Type B pancreatic cell (in vitro differentiated cells): ENCODE measurements at regions not wholly inside any gene's neighbourhood (a gene's known extent, or its start where the extent isn't known, plus 50 kb on each side); places are given as distances from the start of the nearest gene placed in this dataset.

Experiments
- DNase-seq: peaks from one replicate; pipeline ENCODE4 v3.0.0; 2021; ENCODE audit warnings: mixed read lengths; ENCODE audit not compliant: unreplicated experiment; ENCODE audit errors: extremely low spot score
- H3K27ac Mint-ChIP-seq: 2 replicates; pipeline ENCODE4 v1.8.0; 2021; ENCODE audit warnings: mild to moderate bottlenecking, mixed read lengths
- H3K27me3 Mint-ChIP-seq: 2 replicates; pipeline ENCODE4 v1.8.0; 2021; ENCODE audit warnings: mixed read lengths
- H3K36me3 Mint-ChIP-seq: 2 replicates; pipeline ENCODE4 v1.8.0; 2021; ENCODE audit warnings: mixed read lengths
- H3K4me1 Mint-ChIP-seq: one replicate; pipeline ENCODE4 v1.8.0; 2021; ENCODE audit warnings: mixed read lengths; ENCODE audit not compliant: unreplicated experiment
- H3K4me3 Mint-ChIP-seq: 2 replicates; pipeline ENCODE4 v1.8.0; 2021; ENCODE audit warnings: mild to moderate bottlenecking, mixed read lengths
- H3K9me3 Mint-ChIP-seq: 2 replicates; pipeline ENCODE4 v1.8.0; 2021; ENCODE audit warnings: mixed read lengths
- TF ChIP-seq, protein P1 (sequence below): fragments of 200-600 bp; sonication (generic); conservative IDR thresholded peaks from 2 replicates; pipeline ENCODE4 v1.5.0; 2021; ENCODE audit warnings: antibody characterized with exemption, mild to moderate bottlenecking

DNA sequence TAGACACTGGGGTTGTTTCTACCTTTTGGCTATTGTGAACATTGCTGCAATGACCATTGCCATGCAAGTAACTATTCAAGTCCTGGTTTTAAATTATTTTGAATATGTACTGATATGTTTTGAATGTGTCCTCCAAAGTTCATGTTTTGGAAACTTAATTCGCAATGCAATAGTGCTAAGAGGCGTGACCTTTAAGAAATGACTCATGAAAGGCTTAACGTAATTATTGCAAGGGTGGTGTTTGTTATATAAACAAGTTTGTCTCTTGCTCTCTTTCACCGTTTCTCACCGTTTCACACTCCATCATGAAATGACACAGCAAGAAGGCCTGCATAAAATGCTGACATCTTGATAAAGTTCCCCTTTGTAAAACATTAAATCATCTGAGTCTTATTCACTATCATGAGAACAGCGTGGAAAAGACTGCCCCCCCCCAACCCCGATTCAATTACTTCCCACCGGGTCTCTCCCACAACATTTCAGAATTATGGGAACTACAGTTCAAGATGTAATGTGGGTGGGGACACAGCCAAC lies 506.9 kb upstream of the FAM47C start:
- Mint-ChIP-seq H3K4me1 (no peaks in the 10 kb centered on the region), H3K36me3 (no peaks in the 10 kb centered on the region), H3K27ac (no peak overlapping the region), H3K27me3 (no peaks in the 10 kb centered on the region), H3K9me3 (peaks cover 4% of the 10 kb centered on the region), H3K4me3 (no peak overlapping the region)
- DNase-seq: no peak
- TF ChIP-seq, protein P1, sequence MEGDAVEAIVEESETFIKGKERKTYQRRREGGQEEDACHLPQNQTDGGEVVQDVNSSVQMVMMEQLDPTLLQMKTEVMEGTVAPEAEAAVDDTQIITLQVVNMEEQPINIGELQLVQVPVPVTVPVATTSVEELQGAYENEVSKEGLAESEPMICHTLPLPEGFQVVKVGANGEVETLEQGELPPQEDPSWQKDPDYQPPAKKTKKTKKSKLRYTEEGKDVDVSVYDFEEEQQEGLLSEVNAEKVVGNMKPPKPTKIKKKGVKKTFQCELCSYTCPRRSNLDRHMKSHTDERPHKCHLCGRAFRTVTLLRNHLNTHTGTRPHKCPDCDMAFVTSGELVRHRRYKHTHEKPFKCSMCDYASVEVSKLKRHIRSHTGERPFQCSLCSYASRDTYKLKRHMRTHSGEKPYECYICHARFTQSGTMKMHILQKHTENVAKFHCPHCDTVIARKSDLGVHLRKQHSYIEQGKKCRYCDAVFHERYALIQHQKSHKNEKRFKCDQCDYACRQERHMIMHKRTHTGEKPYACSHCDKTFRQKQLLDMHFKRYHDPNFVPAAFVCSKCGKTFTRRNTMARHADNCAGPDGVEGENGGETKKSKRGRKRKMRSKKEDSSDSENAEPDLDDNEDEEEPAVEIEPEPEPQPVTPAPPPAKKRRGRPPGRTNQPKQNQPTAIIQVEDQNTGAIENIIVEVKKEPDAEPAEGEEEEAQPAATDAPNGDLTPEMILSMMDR: no peak

DNA sequence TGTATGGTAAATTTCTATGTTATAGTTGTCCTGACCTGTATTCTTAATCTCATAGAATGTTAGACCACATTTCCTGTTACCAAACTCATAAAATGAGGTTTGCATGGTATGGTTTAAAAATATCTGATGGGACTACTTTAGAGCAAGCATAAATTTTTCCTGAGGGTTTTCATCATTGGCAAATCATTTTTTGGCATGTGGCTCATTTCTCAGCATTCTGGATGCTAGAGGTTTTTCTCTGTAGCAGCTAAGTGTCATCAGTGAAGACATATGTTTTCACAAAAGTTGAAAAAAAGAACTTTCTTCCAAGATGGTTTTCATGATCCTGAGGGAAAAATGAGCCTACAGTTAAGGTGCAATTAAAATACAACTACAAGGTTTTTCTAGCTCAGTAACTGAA lies 503.5 kb upstream of the FAM47C start:
- no peak overlapping the region for H3K4me3 Mint-ChIP-seq
- TF ChIP-seq, protein P1: no peak
- H3K9me3 Mint-ChIP-seq: peaks cover 20% of the 10 kb centered on the region
- DNase-seq: no peak
- H3K4me1 Mint-ChIP-seq: no peaks in the 10 kb centered on the region
- H3K27me3 Mint-ChIP-seq: no peaks in the 10 kb centered on the region
- no peaks in the 10 kb centered on the region for H3K36me3 Mint-ChIP-seq
- H3K27ac Mint-ChIP-seq: no peak overlapping the region

DNA sequence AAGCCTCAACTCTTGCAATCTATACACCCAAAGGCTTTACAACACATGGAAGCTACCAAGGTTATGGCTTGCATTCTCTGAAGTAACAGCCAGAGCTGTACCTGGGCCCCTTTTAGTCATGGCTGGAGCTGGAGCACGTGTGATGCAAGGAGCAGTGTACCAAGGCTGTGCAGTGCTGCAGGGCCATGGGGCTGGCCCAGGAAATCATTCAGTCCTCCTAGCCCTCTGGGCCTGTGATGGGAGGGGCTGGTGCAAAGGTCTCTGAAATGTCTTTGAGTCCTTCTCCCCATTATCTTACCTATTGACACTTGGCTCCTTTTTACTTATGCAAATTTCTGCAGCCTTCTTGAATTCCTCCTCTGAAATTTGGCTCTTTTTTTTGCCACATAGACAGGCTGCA lies 500.1 kb upstream of the FAM47C start:
- Mint-ChIP-seq H3K36me3 (no peaks in the 10 kb centered on the region), H3K27ac (no peak overlapping the region), H3K4me3 (no peak overlapping the region), H3K9me3 (peaks cover 18% of the 10 kb centered on the region), H3K27me3 (no peaks in the 10 kb centered on the region), H3K4me1 (no peaks in the 10 kb centered on the region)
- TF ChIP-seq, protein P1: no peak
- no peak for DNase-seq

DNA sequence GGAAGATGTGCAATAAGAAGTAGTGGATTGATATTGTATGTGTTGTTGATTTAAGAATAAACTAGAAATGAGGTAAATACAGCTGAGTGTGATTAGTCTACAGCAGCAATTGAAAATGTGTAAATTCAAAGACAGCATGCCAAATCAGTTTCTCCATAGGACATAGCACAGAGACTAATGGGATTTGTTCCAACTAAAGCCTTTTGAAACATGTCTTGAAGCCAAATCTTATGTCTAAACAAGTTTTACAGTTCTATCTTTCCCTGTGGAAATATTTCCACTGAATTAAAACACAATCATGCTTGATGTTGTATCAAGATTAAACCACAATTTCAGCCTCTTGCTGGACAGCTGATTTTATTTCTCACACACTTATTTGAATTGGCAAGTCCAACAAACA lies 497.4 kb upstream of the FAM47C start:
- H3K9me3 Mint-ChIP-seq: peaks cover 22% of the 10 kb centered on the region
- DNase-seq: no peak
- no peak overlapping the region for H3K27ac Mint-ChIP-seq
- TF ChIP-seq, protein P1: no peak
- no peaks in the 10 kb centered on the region for H3K27me3 Mint-ChIP-seq
- H3K4me3 Mint-ChIP-seq: no peak overlapping the region
- no peaks in the 10 kb centered on the region for H3K36me3 Mint-ChIP-seq
- no peaks in the 10 kb centered on the region for H3K4me1 Mint-ChIP-seq

DNA sequence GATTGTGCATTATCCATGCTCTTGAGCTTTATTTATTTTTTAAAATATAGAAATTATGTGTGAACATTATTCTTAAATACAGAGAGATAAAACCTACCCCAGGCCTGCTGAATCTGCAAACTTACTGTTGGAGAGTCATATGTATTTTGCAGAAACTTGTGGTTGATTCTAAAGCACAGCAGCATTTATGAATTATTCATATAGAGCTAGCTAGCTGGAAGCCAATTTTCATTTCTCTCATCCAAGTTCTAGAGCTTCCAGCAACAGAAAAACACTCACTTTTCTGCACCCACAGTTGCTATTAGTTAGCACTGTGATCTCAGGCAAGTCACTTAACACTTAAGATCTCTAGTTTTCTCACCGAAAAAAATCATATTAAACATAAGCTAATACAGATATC lies 479.5 kb upstream of the FAM47C start:
- Mint-ChIP-seq H3K4me3 (no peak overlapping the region), H3K4me1 (no peaks in the 10 kb centered on the region), H3K27ac (no peak overlapping the region), H3K9me3 (no peaks in the 10 kb centered on the region), H3K36me3 (no peaks in the 10 kb centered on the region), H3K27me3 (no peaks in the 10 kb centered on the region)
- no peak for DNase-seq
- TF ChIP-seq, protein P1: no peak

DNA sequence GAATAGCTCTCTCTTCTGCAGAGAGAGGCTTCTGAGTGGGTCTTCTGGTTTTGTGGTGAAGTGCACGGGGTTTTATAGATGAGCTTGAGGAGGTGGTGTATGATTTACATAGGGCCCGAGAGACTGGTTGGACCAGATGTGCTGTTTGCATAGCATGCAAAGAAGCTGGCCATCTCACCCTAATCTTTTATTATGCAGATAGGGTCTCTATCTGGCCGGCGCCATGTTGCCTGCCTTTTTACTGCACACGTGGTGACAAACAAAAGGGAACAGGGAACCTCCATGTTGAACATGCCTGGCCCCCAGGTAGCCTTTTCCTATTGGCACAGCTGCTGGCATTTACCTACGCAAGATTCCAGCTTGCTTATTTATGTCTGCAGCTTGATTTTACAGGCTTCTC lies 473.3 kb upstream of the FAM47C start:
- Mint-ChIP-seq H3K4me1 (no peaks in the 10 kb centered on the region), H3K36me3 (no peaks in the 10 kb centered on the region), H3K27ac (no peak overlapping the region), H3K4me3 (no peak overlapping the region), H3K27me3 (no peaks in the 10 kb centered on the region), H3K9me3 (no peaks in the 10 kb centered on the region)
- TF ChIP-seq, protein P1: no peak
- no peak for DNase-seq
